Left ventricle myocardium inferior (tissue), 1 donor: ENCODE measurements at regions not wholly inside any gene's neighbourhood (a gene's known extent, or its start where the extent isn't known, plus 50 kb on each side); places are given as distances from the start of the nearest gene placed in this dataset.

Source experiments
- DNase-seq: peaks from one replicate; pipeline ENCODE4 v3.0.0-alpha.2; 2020
- H3K27ac ChIP-seq: fragments of 200-600 bp; replicated peaks from 2 replicates; pipeline ENCODE4 v1.8.0; 2021
- H3K27me3 ChIP-seq: fragments of 200-600 bp; 2 replicates; pipeline ENCODE4 v1.8.0; 2021; ENCODE audit warnings: low read depth
- H3K36me3 ChIP-seq: fragments of 200-600 bp; 2 replicates; pipeline ENCODE4 v1.8.0; 2021
- H3K4me1 ChIP-seq: fragments of 200-600 bp; 2 replicates; pipeline ENCODE4 v1.8.0; 2021
- H3K4me3 ChIP-seq: fragments of 200-600 bp; 2 replicates; pipeline ENCODE4 v1.8.0; 2021; ENCODE audit warnings: mild to moderate bottlenecking, moderate library complexity
- H3K9me3 ChIP-seq: fragments of 200-600 bp; replicated peaks from 2 replicates; pipeline ENCODE4 v1.8.0; 2021
- intact Hi-C: fragments of 100-400 bp; cut with micrococcal nuclease; formaldehyde crosslinking; loops from one replicate; pipeline ENCODE4 v1.11.0; 2022
- TF ChIP-seq, protein P1 (sequence below): fragments of 200-600 bp; IDR thresholded peaks from 2 replicates; pipeline ENCODE4 v1.8.0; 2021; ENCODE audit warnings: antibody characterized with exemption, mild to moderate bottlenecking, borderline replicate concordance
- donor health status: DM: no; HTN: yes; CAD: no; lungs with severe emphysema.

DNA sequence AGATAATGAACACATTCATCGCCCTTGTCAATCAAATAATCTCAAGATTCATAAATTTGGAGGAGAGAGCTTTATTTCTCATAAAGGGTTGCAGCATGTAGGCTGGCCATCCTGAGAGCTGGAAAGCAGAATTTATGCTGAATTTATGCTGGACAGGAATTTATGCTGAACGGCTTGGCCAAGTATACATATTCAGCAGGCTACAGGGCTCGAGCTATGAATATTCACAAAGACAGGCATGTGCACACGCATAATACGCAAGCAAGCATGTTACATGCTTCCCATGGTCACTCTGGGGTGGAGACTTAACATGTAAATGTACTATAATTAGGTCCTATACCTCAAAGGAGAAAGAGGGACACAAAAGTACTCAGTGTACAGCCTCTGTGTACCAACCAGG is 618.8 kb downstream of the METTL4 start:
- intact Hi-C loops = no loop called here
- peaks cover 4% of the 10 kb centered on the region for H3K9me3 ChIP-seq
- TF ChIP-seq, protein P1, sequence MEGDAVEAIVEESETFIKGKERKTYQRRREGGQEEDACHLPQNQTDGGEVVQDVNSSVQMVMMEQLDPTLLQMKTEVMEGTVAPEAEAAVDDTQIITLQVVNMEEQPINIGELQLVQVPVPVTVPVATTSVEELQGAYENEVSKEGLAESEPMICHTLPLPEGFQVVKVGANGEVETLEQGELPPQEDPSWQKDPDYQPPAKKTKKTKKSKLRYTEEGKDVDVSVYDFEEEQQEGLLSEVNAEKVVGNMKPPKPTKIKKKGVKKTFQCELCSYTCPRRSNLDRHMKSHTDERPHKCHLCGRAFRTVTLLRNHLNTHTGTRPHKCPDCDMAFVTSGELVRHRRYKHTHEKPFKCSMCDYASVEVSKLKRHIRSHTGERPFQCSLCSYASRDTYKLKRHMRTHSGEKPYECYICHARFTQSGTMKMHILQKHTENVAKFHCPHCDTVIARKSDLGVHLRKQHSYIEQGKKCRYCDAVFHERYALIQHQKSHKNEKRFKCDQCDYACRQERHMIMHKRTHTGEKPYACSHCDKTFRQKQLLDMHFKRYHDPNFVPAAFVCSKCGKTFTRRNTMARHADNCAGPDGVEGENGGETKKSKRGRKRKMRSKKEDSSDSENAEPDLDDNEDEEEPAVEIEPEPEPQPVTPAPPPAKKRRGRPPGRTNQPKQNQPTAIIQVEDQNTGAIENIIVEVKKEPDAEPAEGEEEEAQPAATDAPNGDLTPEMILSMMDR = no peak
- H3K4me1 ChIP-seq = no peaks in the 10 kb centered on the region
- no peak overlapping the region for H3K4me3 ChIP-seq
- no peaks in the 10 kb centered on the region for H3K36me3 ChIP-seq
- H3K27me3 ChIP-seq = no peaks in the 10 kb centered on the region
- DNase-seq = no peak
- no peak overlapping the region for H3K27ac ChIP-seq

DNA sequence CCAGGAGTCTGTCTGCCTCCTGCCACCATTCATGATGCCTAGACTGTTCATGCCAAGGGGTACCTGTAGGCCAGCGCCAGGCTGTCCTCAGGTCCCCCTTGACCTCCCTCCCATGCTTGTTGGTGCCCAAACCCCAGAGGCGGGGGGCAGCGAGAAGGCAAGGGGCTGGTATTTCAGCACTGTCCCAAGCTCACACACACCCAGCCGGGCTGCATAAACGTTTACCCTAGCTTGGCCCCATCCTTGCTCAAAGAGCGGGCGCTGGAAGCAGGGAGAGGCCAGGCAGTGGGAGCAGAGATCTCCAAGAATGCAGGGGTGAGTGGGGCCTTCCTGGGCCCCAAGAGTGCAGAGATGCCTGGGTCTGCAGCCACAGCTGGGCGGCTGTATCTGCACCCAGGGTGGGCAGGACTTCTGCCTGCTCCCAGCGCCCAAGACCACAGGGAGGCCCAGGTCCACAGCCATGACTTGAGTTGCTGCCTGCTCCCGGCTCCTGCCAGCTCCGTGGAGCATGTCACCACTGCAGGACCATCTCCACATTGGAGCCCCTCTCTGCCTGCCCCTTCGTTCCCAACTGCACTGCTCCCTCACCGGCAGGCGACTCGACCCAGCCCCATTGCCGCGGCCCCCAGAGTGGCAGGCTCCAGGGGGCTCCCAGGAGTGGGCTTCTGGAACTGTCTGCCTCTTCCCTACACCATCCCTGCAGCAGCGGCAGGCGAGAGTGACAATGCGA is 616.6 kb downstream of the METTL4 start:
- DNase-seq = no peak
- no peaks in the 10 kb centered on the region for H3K27me3 ChIP-seq
- intact Hi-C loops = no loop called here
- no peaks in the 10 kb centered on the region for H3K36me3 ChIP-seq
- peaks cover 4% of the 10 kb centered on the region for H3K9me3 ChIP-seq
- TF ChIP-seq, protein P1 = no peak
- no peak overlapping the region for H3K27ac ChIP-seq
- H3K4me1 ChIP-seq = no peaks in the 10 kb centered on the region
- H3K4me3 ChIP-seq = no peak overlapping the region

DNA sequence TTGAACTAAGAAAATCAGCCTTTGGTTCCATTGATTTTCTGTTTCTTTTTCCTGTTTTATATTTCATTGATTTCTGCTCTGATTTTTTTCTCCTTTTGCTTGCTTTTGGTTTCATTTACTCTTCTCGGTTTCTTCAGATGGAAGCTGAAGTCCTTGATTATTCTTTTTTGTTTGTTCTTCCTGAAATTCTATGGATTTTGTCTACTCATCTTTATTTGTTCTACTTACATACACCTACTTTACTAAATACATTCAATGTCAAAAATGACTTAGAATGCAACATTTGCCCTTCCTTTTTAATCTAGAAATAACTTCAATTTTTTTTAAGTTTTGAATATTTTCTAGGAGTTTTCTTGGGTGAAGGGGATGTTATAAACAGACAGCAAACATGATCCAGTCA is 612.5 kb downstream of the METTL4 start:
- H3K4me3 ChIP-seq = no peak overlapping the region
- intact Hi-C loops = no loop called here
- DNase-seq = no peak
- H3K4me1 ChIP-seq = no peaks in the 10 kb centered on the region
- H3K36me3 ChIP-seq = no peaks in the 10 kb centered on the region
- H3K27me3 ChIP-seq = no peaks in the 10 kb centered on the region
- no peak overlapping the region for H3K27ac ChIP-seq
- H3K9me3 ChIP-seq = peaks cover 4% of the 10 kb centered on the region
- TF ChIP-seq, protein P1 = no peak

DNA sequence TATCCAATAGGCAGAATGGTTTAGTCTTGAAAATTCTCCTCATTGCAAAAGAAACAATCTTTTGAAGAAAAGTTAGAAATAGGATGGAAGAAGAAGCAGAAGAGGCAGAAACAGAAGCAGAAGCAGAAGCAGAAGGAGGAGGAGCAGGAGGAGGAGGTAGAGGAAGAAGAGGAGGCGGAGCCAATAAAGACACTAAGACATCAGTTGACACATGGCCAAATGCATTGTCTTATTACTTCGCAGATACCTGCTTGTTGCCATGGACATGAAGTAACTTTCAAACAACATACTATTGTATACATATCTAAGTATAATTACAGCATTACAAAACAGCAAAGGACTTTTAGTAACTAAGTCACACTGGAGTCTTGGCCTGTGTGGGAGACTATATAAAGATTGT is 606.3 kb downstream of the METTL4 start:
- intact Hi-C loops = no loop called here
- no peak for DNase-seq
- TF ChIP-seq, protein P1 = no peak
- no peaks in the 10 kb centered on the region for H3K27me3 ChIP-seq
- no peaks in the 10 kb centered on the region for H3K9me3 ChIP-seq
- H3K4me3 ChIP-seq = no peak overlapping the region
- no peaks in the 10 kb centered on the region for H3K36me3 ChIP-seq
- H3K4me1 ChIP-seq = no peaks in the 10 kb centered on the region
- H3K27ac ChIP-seq = no peak overlapping the region

DNA sequence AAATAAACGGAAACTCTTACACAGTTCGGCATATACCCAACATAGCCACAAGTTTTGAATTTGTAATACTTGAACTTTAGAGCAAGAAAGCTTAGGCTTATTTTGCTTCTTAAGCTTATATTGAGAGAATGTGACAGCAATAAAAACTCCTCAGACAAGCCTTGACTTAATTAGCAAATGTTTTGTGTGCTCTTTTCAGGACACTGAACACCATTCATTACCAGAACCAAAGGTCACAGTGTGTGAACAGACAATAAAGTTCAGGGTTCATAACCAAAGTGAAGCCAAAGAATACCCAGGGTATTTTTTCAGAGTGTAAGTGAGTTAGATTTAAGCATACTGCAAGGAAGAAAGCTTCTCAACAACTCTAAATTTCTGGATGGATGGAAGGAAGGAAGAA is 605.8 kb downstream of the METTL4 start:
- Histone ChIP-seq H3K4me1 (no peaks in the 10 kb centered on the region), H3K4me3 (no peak overlapping the region), H3K27me3 (no peaks in the 10 kb centered on the region), H3K27ac (no peak overlapping the region), H3K9me3 (no peaks in the 10 kb centered on the region), H3K36me3 (no peaks in the 10 kb centered on the region)
- TF ChIP-seq, protein P1 = no peak
- intact Hi-C loops = no loop called here
- DNase-seq = no peak
